Bronchial epithelial cell (primary cell): ENCODE measurements at regions not wholly inside any gene's neighbourhood (a gene's known extent, or its start where the extent isn't known, plus 50 kb on each side); places are given as distances from the start of the nearest gene placed in this dataset.

Experiments used
- DNase-seq: peaks from one replicate; pipeline ENCODE4 v3.0.0-alpha.2; 2010; ENCODE audit warnings: low read depth
- FAIRE-seq: peaks from 2 replicates; lab custom pipeline; 2011; peaks lifted over from hg19 to GRCh38; lab: Jason Lieb, UNC
- H3K27me3 ChIP-seq: 2 replicates; pipeline ENCODE4 v1.5.1; 2011; ENCODE audit warnings: low read length; ENCODE audit not compliant: control insufficient read depth, insufficient read depth
- H3K36me3 ChIP-seq: 2 replicates; pipeline ENCODE4 v1.5.1; 2011; ENCODE audit warnings: low read length; ENCODE audit not compliant: control insufficient read depth, insufficient read depth
- H3K4me3 ChIP-seq: 2 replicates; pipeline ENCODE4 v1.5.1; 2011; ENCODE audit warnings: mild to moderate bottlenecking, low read depth, low read length, control low read depth
- TF ChIP-seq, protein P1 (sequence below): IDR thresholded peaks from 2 replicates; pipeline ENCODE4 v1.5.1; 2011; ENCODE audit warnings: mild to moderate bottlenecking, moderate library complexity, low read length, control low read depth, inconsistent platforms; ENCODE audit not compliant: insufficient read depth, severe bottlenecking

DNA sequence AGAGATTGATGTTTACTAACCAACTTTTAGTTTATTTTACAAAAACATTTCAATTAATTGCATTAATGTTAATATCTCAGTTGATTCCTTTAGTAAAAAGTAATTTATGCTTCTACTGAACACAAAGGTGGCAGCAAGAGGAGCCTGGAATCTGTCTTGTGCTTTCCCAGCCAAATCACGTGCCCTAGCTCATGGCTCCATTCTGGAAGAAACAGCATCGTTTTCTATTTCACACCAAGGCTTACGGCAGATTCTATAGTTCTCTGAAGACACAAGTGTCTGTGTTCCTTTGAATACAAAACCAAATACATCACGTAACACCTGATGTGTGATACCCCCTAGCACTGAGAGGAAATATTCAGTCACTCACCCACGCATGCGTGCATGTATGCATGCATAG, 346.1 kb upstream of the MIR17HG start:
- TF ChIP-seq, protein P1, sequence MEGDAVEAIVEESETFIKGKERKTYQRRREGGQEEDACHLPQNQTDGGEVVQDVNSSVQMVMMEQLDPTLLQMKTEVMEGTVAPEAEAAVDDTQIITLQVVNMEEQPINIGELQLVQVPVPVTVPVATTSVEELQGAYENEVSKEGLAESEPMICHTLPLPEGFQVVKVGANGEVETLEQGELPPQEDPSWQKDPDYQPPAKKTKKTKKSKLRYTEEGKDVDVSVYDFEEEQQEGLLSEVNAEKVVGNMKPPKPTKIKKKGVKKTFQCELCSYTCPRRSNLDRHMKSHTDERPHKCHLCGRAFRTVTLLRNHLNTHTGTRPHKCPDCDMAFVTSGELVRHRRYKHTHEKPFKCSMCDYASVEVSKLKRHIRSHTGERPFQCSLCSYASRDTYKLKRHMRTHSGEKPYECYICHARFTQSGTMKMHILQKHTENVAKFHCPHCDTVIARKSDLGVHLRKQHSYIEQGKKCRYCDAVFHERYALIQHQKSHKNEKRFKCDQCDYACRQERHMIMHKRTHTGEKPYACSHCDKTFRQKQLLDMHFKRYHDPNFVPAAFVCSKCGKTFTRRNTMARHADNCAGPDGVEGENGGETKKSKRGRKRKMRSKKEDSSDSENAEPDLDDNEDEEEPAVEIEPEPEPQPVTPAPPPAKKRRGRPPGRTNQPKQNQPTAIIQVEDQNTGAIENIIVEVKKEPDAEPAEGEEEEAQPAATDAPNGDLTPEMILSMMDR, result no peak
- FAIRE-seq, result no peak
- H3K27me3 ChIP-seq, result no peaks in the 10 kb centered on the region
- no peak overlapping the region for H3K4me3 ChIP-seq
- H3K36me3 ChIP-seq, result no peaks in the 10 kb centered on the region
- no peak for DNase-seq

DNA sequence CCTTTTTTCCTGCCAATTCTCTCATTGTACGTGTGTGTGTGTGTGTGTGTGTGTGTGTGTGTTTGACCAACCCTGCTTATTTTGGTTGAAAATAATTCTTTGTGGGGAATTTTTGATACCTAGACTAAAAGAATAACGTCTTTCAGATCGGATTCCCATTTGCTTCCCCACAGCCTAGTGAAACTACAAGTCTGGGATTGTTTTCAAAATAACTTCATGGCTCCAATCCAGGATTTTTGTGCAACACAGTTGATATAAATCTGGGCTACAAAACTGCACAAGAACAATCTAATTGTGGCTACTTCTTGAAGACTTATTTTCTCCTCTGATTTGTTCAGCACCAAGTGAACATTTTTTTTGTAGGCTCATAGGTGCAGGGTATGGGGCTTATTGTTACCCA, 332.8 kb upstream of the MIR17HG start:
- Histone ChIP-seq H3K27me3 (no peaks in the 10 kb centered on the region), H3K4me3 (no peak overlapping the region), H3K36me3 (no peaks in the 10 kb centered on the region)
- TF ChIP-seq, protein P1, result no peak
- DNase-seq (no peak), FAIRE-seq (no peak)

DNA sequence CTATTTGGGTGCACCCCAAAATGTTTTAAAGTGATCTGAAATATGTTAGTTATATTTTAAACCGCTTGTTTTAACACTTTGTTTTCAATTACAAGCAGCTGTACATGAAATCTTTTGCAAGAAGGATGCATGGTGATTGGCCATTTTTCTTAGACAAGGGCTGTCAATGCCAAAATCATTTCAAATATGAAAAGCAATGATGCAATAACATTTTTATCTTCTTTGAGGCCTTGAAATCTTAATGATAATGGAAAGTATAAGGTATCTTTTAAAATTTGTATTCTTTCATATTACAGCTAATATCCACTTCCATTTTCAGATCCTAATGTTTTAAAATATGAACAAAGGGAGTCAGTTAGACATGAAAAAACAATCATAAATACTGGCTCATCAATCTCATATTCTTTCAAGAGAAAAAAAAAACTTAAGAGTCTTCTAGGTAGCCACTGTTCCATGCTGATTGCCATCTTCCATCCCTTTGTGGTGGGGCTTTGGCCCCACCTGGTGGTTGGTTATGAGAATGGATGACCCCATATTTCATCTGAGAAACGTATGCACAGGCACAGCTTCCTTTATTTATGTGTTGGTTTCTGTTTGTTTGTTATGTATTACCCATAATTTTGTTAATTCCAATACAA, 330.3 kb upstream of the MIR17HG start:
- H3K36me3 ChIP-seq, result no peaks in the 10 kb centered on the region
- no peaks in the 10 kb centered on the region for H3K27me3 ChIP-seq
- FAIRE-seq (no peak), DNase-seq (peak; percentile 34)
- no peak overlapping the region for H3K4me3 ChIP-seq
- TF ChIP-seq, protein P1, result peak; percentile 70

DNA sequence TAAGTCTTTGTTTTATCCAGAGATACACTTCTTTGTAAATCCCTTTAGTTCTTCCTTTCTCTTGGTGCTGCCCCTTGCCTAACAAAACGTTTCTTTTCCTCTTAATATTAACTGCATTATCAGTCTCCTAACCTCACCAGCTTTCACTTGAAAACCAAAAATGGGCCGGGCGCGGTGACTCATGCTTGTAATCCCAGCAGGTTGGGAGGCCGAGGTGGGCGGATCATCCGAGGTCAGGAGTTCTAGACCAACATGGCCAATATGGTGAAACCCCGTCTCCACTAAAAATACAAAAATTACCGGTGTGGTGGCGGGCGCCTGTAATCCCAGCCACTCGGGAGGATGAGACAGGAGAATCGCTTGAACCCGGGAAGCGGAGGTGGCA, 329.8 kb upstream of the MIR17HG start:
- H3K4me3 ChIP-seq, result no peak overlapping the region
- DNase-seq (no peak), FAIRE-seq (no peak)
- H3K27me3 ChIP-seq, result no peaks in the 10 kb centered on the region
- TF ChIP-seq, protein P1, result no peak
- no peaks in the 10 kb centered on the region for H3K36me3 ChIP-seq

DNA sequence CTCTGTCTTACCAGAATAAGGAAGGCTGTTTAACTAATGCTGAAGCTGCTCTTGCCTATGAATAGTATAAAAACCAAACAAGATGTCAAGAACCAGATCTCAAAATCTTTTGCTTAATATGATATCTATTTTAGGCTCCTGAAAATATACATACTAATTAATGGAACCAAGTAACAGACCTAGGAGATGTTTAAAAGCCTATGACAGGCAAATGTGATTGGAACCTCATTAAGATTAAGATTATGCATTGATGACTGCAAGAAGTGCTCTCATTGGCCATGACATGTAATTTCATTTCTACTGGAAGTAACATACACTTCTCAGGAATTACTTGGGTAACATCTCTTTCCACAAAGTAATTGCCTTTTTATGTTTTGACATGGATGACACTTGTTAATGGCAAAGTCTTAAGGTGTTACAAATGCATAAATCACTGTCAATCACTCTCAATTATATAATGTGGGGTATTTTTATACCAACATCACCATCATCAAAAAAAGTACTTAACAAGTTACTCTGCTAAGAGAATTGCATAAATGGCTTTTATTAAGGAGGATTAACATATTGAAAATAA, 326.9 kb upstream of the MIR17HG start:
- DNase-seq (no peak), FAIRE-seq (no peak)
- H3K36me3 ChIP-seq, result no peaks in the 10 kb centered on the region
- H3K4me3 ChIP-seq, result no peak overlapping the region
- TF ChIP-seq, protein P1, result no peak
- H3K27me3 ChIP-seq, result no peaks in the 10 kb centered on the region

DNA sequence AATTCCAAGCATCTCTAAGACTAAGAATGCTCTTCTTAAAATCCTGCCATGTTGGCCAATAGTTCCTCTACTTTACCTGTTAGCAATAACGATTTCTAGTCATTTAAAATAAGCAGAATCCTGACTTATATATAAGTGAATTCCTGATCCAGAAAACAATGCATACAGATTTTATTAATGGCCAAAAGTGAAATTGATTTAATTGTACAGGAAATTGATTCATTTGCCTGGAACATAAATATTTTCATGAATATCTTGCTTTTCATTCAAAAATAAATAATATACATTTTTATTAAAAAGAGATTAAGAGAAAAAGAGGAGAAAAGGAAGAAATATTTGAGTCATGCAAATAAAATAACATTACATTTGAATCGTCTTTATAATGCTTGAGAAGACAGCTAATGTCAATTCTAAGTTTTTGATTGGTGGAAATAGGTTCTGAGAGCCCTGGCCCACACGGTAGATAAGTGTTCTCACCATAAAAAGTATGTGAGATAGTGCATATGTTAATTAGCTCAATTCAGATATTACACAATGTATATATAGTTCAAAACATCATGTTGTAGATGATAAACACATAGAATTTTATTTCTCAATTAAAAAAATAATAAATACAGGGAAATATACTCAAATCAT, 323.2 kb upstream of the MIR17HG start:
- FAIRE-seq (no peak), DNase-seq (no peak)
- H3K27me3 ChIP-seq, result no peaks in the 10 kb centered on the region
- H3K4me3 ChIP-seq, result no peak overlapping the region
- H3K36me3 ChIP-seq, result no peaks in the 10 kb centered on the region
- TF ChIP-seq, protein P1, result no peak
